ENCODE measurements at regions not wholly inside any gene's neighbourhood (a gene's known extent, or its start where the extent isn't known, plus 50 kb on each side); places are given as distances from the start of the nearest gene placed in this dataset.

GRCh38 chr1:103259982-103260381 is 151.7 kb upstream of the COL11A1 start:
- in situ Hi-C loops (cut with HindIII; ENCODE audit: low sequenced_read_pairs), result no loop called here

- in situ Hi-C loops (cut with HindIII; ENCODE audit: low sequenced_read_pairs), result no loop called here
These were observed 148.2 kb upstream of the COL11A1 start for GRCh38 chr1:103256490-103256889.

GRCh38 chr1:103254691-103255090 is 146.4 kb upstream of the COL11A1 start:
- in situ Hi-C loops (cut with HindIII; ENCODE audit: low sequenced_read_pairs), result no loop called here

- in situ Hi-C loops (cut with HindIII; ENCODE audit: low sequenced_read_pairs), result no loop called here
These were observed 142.1 kb upstream of the COL11A1 start for GRCh38 chr1:103250441-103250861.

- in situ Hi-C loops (cut with HindIII; ENCODE audit: low sequenced_read_pairs), result no loop called here
These were observed 140.2 kb upstream of the COL11A1 start for GRCh38 chr1:103248417-103249102.

GRCh38 chr1:103247517-103247916 is 139.2 kb upstream of the COL11A1 start:
- in situ Hi-C loops (cut with HindIII; ENCODE audit: low sequenced_read_pairs), result no loop called here

- in situ Hi-C loops (cut with HindIII; ENCODE audit: low sequenced_read_pairs), result no loop called here
These were observed 135.2 kb upstream of the COL11A1 start for GRCh38 chr1:103243481-103243880.

GRCh38 chr1:103239034-103239433 is 130.7 kb upstream of the COL11A1 start:
- in situ Hi-C loops (cut with HindIII; ENCODE audit: low sequenced_read_pairs), result no loop called here

- in situ Hi-C loops (cut with HindIII; ENCODE audit: low sequenced_read_pairs), result no loop called here
These were observed 121.7 kb upstream of the COL11A1 start for GRCh38 chr1:103230061-103230460.

- in situ Hi-C loops (cut with HindIII; ENCODE audit: low sequenced_read_pairs), result no loop called here
These were observed 112.3 kb upstream of the COL11A1 start for GRCh38 chr1:103220631-103221041.

- in situ Hi-C loops (cut with HindIII; ENCODE audit: low sequenced_read_pairs), result no loop called here
These were observed 110.5 kb upstream of the COL11A1 start for GRCh38 chr1:103218821-103219220.

- in situ Hi-C loops (cut with HindIII; ENCODE audit: low sequenced_read_pairs), result no loop called here
These were observed 110.0 kb upstream of the COL11A1 start for GRCh38 chr1:103218369-103218768.

- in situ Hi-C loops (cut with HindIII; ENCODE audit: low sequenced_read_pairs), result no loop called here
These were observed 102.8 kb upstream of the COL11A1 start for GRCh38 chr1:103211073-103211472.

GRCh38 chr1:103208844-103209243 is 100.5 kb upstream of the COL11A1 start:
- in situ Hi-C loops (cut with HindIII; ENCODE audit: low sequenced_read_pairs), result no loop called here

GRCh38 chr1:103199001-103199400 is 90.7 kb upstream of the COL11A1 start:
- in situ Hi-C loops (cut with HindIII; ENCODE audit: low sequenced_read_pairs), result no loop called here

- in situ Hi-C loops (cut with HindIII; ENCODE audit: low sequenced_read_pairs), result no loop called here
These were observed 89.8 kb upstream of the COL11A1 start for GRCh38 chr1:103198076-103198475.

GRCh38 chr1:103197216-103197615 is 88.9 kb upstream of the COL11A1 start:
- in situ Hi-C loops (cut with HindIII; ENCODE audit: low sequenced_read_pairs), result no loop called here

GRCh38 chr1:103194984-103195383 is 86.7 kb upstream of the COL11A1 start:
- in situ Hi-C loops (cut with HindIII; ENCODE audit: low sequenced_read_pairs), result no loop called here

GRCh38 chr1:103194060-103194459 is 85.7 kb upstream of the COL11A1 start:
- in situ Hi-C loops (cut with HindIII; ENCODE audit: low sequenced_read_pairs), result no loop called here

- in situ Hi-C loops (cut with HindIII; ENCODE audit: low sequenced_read_pairs), result no loop called here
These were observed 83.0 kb upstream of the COL11A1 start for GRCh38 chr1:103191327-103191726.

- in situ Hi-C loops (cut with HindIII; ENCODE audit: low sequenced_read_pairs), result no loop called here
These were observed 82.4 kb upstream of the COL11A1 start for GRCh38 chr1:103190766-103191165.

GRCh38 chr1:103187673-103188072 is 79.4 kb upstream of the COL11A1 start:
- in situ Hi-C loops (cut with HindIII; ENCODE audit: low sequenced_read_pairs), result no loop called here

- in situ Hi-C loops (cut with HindIII; ENCODE audit: low sequenced_read_pairs), result no loop called here
These were observed 72.3 kb upstream of the COL11A1 start for GRCh38 chr1:103180660-103181059.
